GM12864 (cell line): ENCODE measurements at regions not wholly inside any gene's neighbourhood (a gene's known extent, or its start where the extent isn't known, plus 50 kb on each side); places are given as distances from the start of the nearest gene placed in this dataset.

Source experiments
- DNase-seq: peaks from one replicate; pipeline ENCODE4 v3.0.0-alpha.2; 2011; ENCODE audit warnings: low read depth
- H3K4me3 ChIP-seq: 2 replicates; pipeline ENCODE4 v1.5.1; 2011; ENCODE audit warnings: mild to moderate bottlenecking, low read depth, low read length, control low read depth
- TF ChIP-seq, protein P1 (sequence below): IDR thresholded peaks from 2 replicates; pipeline ENCODE4 v1.5.1; 2011; ENCODE audit warnings: low read depth, mild to moderate bottlenecking, moderate library complexity, low read length, control low read depth, inconsistent platforms; ENCODE audit errors: missing control alignments

DNA sequence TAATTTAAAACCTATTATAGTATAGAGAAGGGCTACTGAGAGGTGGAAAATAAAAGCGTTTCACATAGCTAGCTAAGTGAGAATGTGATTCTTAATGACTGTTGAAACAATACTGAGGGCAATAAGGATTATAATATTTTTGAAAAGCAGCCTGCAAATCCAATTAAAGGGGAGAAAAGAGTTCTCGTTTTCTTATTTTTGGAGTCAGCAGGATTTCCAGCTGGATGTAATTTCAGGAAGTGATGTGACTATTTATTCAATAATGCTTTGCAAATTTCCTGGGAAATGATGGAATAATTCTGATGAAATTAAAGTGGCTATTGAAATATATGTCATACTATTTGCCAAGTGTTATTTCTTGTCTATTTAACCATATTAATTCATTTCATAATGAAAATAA, 279.1 kb downstream of the AEBP2 start:
- TF ChIP-seq, protein P1, sequence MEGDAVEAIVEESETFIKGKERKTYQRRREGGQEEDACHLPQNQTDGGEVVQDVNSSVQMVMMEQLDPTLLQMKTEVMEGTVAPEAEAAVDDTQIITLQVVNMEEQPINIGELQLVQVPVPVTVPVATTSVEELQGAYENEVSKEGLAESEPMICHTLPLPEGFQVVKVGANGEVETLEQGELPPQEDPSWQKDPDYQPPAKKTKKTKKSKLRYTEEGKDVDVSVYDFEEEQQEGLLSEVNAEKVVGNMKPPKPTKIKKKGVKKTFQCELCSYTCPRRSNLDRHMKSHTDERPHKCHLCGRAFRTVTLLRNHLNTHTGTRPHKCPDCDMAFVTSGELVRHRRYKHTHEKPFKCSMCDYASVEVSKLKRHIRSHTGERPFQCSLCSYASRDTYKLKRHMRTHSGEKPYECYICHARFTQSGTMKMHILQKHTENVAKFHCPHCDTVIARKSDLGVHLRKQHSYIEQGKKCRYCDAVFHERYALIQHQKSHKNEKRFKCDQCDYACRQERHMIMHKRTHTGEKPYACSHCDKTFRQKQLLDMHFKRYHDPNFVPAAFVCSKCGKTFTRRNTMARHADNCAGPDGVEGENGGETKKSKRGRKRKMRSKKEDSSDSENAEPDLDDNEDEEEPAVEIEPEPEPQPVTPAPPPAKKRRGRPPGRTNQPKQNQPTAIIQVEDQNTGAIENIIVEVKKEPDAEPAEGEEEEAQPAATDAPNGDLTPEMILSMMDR, result no peak
- H3K4me3 ChIP-seq, result no peak overlapping the region
- no peak for DNase-seq

DNA sequence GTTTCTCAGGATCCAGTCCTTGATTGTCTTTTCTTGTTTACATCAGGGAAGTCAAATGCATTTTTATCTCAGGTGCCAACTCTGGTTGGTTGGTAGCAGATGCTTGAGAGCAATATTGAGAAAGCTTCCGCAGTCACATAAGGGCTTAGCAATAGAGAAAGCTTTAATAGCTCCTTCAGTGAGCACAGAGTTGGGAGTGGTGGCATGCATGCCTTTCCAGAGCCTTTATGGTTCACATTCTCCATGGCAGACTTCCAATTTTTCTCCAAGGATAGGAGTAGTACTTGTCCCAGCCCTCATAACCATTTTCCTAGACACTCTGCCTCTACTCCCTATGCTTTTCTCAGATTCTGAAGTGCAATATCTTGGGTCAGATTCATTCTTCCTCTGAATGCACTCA, 280.4 kb downstream of the AEBP2 start:
- TF ChIP-seq, protein P1, result no peak
- no peak overlapping the region for H3K4me3 ChIP-seq
- no peak for DNase-seq

GRCh38 chr12:19726122-19726521, 286.8 kb downstream of the AEBP2 start:
- H3K4me3 ChIP-seq, result no peak overlapping the region
- no peak for DNase-seq
- TF ChIP-seq, protein P1, result no peak

DNA sequence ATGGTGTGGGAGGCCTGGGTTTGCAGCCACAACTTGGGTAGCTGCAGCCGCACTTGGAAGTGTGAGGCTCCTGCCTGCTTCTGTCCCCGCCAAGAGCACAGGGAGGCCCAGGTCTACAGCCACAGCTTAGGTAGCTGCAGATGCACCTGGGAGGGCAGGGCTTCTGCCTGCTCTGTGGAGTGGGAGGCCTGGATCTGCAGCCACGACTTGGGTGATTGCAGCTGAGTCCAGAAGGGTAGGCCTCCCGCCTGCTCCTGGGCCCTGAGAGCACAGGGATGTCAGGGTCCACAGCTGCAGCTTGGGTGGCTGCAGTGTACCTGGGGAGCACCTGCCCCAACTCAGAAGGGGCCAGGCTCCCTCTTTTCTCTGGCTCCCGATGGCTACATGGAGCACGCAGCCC, 287.3 kb downstream of the AEBP2 start:
- no peak overlapping the region for H3K4me3 ChIP-seq
- DNase-seq, result no peak
- TF ChIP-seq, protein P1, result no peak

GRCh38 chr12:19737019-19737418, 297.7 kb downstream of the AEBP2 start:
- no peak for DNase-seq
- no peak overlapping the region for H3K4me3 ChIP-seq
- TF ChIP-seq, protein P1, result no peak

DNA sequence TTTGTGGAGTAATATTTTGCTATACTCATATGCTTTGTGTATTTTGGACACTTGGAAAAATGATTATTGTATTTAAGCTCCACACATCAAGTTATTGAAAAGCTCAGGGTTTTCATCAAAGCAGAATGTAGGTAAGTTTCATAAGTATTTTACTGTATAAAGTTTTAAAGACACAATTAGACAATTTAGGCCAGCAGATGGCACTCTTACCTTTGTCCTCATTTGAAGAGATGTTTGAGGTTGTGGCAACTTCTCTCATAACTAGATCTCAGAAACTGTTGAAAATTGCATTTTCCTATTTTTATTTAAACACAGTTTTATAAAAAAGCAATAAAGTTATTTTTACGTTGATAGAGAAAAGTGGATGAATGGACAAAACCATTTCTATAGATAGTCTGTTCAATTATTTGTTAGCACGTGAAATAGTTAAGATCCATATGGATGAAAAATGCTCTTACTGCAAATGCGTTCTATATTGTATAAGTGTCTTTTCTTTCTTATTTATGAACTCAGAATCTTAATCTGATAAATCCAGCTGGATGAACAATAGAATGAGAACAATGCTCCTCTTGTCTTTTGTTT, 300.0 kb downstream of the AEBP2 start:
- DNase-seq, result peak; percentile 5
- H3K4me3 ChIP-seq, result no peak overlapping the region
- TF ChIP-seq, protein P1, result peak; percentile 43

- no peak for DNase-seq
- TF ChIP-seq, protein P1, result no peak
- H3K4me3 ChIP-seq, result no peak overlapping the region
Observed at GRCh38 chr12:19740472-19741131, 301.3 kb downstream of the AEBP2 start.
